Tibial nerve (tissue), 4 donors: ENCODE measurements at regions not wholly inside any gene's neighbourhood (a gene's known extent, or its start where the extent isn't known, plus 50 kb on each side); places are given as distances from the start of the nearest gene placed in this dataset.

Experiments used
- DNase-seq, 2 donors: peaks; one replicate each; pipeline ENCODE4 v3.0.0-alpha.2; 2019; ENCODE audit warnings: low spot score in 2 of 2
- H3K27ac ChIP-seq, 4 donors: fragments of 200-600 bp; sonication (generic) in 3 of 4; one replicate each; pipeline ENCODE4 v1.5.1; 2017 to 2019; ENCODE audit warnings: mild to moderate bottlenecking in 1 of 4
- H3K27me3 ChIP-seq, 2 donors: fragments of 200-600 bp; sonication (generic) in 1 of 2; one replicate each; pipeline versions ENCODE4 v1.5.1 to v1.6.0; 2017 to 2019
- H3K36me3 ChIP-seq, 3 donors: fragments of 200-600 bp; sonication (generic); one replicate each; pipeline ENCODE4 v1.5.1; 2018 to 2019
- H3K4me1 ChIP-seq, 4 donors: fragments of 200-600 bp; sonication (generic) in 3 of 4; one replicate each; pipeline ENCODE4 v1.5.1; 2017 to 2019
- H3K4me3 ChIP-seq, 4 donors: fragments of 200-600 bp; sonication (generic) in 3 of 4; one replicate each; pipeline ENCODE4 v1.5.1; 2017 to 2019; ENCODE audit warnings: mild to moderate bottlenecking in 1 of 4, moderate library complexity in 1 of 4
- H3K9me3 ChIP-seq, 4 donors: fragments of 200-600 bp; sonication (generic) in 3 of 4; one replicate each; pipeline ENCODE4 v1.5.1; 2017 to 2019
- EP300 ChIP-seq, 2 donors: sonication (generic); formaldehyde crosslinking; IDR thresholded peaks; one replicate each; pipeline ENCODE4 v1.6.1; 2017; ENCODE audit warnings: antibody characterized with exemption in 2 of 2, mild to moderate bottlenecking in 1 of 2
- POLR2A ChIP-seq, 2 donors: fragments of 450-650 bp; IDR thresholded peaks; one replicate each; pipeline ENCODE4 v1.6.1; 2017; ENCODE audit warnings: antibody characterized with exemption in 2 of 2, mild to moderate bottlenecking in 2 of 2, moderate library complexity in 2 of 2
- WGBS, 2 donors: methylation state at CpG; one replicate each; pipeline ENCODE4 v1.1.5; 2018; 5-methylcytosine and 5-hydroxymethylcytosine counted together
- TF ChIP-seq, protein P1 (sequence below), 5 experiments: fragments of 200-600 bp in 3 of 5; fragments of 450-650 bp in 2 of 5; sonication (generic) in 3 of 5; IDR thresholded peaks; one replicate each; pipeline ENCODE4 v1.5.1; 2016 to 2019; ENCODE audit warnings: antibody characterized with exemption in 5 of 5, mild to moderate bottlenecking in 3 of 5, moderate library complexity in 2 of 5

DNA sequence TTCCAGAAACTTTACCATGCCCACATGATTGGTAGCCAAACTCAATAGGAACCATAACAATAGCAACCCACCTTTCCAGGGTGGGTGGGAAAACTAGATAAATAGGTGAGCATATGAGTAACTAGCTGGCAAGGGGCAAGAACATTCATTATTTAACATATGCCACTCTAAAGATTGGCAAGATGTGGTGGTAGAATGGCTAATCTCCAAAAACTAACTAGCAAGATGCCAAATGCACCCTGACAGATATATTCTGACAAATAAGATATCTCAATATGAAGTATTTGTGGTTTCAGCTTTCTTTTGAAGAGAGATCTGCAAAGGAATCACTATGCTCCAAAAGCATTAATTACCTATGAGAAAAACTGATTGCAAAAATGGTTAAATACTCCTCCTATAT is 895.6 kb downstream of the TLE1 start:
- peaks cover 0 to 29% (median 12%) of the 10 kb centered on the region in 4 donors for H3K4me1 ChIP-seq
- TF ChIP-seq POLR2A (IDR thresholded peaks at IDR 0.05), result no peak
- TF ChIP-seq, protein P1, sequence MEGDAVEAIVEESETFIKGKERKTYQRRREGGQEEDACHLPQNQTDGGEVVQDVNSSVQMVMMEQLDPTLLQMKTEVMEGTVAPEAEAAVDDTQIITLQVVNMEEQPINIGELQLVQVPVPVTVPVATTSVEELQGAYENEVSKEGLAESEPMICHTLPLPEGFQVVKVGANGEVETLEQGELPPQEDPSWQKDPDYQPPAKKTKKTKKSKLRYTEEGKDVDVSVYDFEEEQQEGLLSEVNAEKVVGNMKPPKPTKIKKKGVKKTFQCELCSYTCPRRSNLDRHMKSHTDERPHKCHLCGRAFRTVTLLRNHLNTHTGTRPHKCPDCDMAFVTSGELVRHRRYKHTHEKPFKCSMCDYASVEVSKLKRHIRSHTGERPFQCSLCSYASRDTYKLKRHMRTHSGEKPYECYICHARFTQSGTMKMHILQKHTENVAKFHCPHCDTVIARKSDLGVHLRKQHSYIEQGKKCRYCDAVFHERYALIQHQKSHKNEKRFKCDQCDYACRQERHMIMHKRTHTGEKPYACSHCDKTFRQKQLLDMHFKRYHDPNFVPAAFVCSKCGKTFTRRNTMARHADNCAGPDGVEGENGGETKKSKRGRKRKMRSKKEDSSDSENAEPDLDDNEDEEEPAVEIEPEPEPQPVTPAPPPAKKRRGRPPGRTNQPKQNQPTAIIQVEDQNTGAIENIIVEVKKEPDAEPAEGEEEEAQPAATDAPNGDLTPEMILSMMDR (IDR thresholded peaks at IDR 0.05), result no peak
- no peak for TF ChIP-seq EP300 (IDR thresholded peaks at IDR 0.05)
- H3K27ac ChIP-seq, result no peak overlapping the region
- no peaks in the 10 kb centered on the region for H3K9me3 ChIP-seq
- DNase-seq, result no peak
- H3K4me3 ChIP-seq, result no peak overlapping the region
- no peaks in the 10 kb centered on the region for H3K27me3 ChIP-seq
- H3K36me3 ChIP-seq, result no peaks in the 10 kb centered on the region

DNA sequence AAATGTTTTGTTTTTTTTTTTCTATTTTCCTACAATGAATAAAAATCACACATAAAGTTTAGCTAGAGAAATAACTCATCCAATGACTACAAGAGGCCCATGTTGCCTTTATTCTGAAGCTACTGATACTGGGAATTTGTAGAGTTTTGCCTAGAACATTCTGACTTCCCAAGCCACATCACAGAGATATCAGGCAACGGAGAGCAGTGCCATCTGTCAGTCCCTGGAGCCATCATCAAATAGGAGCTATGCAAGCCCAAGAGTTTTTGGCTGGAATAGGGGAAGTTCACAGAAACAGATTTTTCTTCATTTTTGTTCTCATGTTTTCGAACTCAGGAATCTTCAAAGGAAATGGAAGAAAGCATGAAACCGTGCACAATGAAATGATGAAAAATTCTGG is 896.6 kb downstream of the TLE1 start:
- 65 to 76% methylated on average over 3 of the region's 3 CpGs for WGBS, 2 donors
- TF ChIP-seq, protein P1 (IDR thresholded peaks at IDR 0.05), result no peak
- no peak for TF ChIP-seq EP300 (IDR thresholded peaks at IDR 0.05)
- no peak for TF ChIP-seq POLR2A (IDR thresholded peaks at IDR 0.05)
- Histone ChIP-seq H3K27ac (no peak overlapping the region), H3K27me3 (no peaks in the 10 kb centered on the region), H3K9me3 (no peaks in the 10 kb centered on the region), H3K36me3 (no peaks in the 10 kb centered on the region), H3K4me3 (no peak overlapping the region), H3K4me1 (peaks cover 0 to 21% (median 11%) of the 10 kb centered on the region in 4 donors)
- no peak for DNase-seq

DNA sequence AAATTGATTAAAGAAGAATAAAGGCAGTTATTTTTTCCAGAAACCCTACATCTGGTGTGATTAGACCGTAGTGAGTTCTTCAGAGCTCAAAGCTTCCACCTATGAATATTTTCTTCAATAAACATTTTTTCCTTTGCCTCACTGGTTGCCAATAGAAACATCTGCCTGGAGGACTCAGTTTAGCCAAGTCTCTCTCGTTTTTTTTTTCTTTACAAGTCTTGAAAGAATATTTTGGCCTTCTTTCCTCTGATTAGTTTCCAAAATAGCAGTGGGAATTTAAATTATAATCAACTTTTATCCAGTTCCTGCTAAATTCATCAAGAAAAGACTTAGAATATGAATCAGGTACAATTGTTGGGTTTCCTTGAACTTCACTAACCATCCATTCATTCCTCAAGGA is 897.5 kb downstream of the TLE1 start:
- no peak for DNase-seq
- Histone ChIP-seq H3K27me3 (no peaks in the 10 kb centered on the region), H3K9me3 (no peaks in the 10 kb centered on the region), H3K36me3 (no peaks in the 10 kb centered on the region), H3K4me3 (no peak overlapping the region), H3K4me1 (peaks cover 0 to 12% (median 4%) of the 10 kb centered on the region in 4 donors), H3K27ac (no peak overlapping the region)
- WGBS, 2 donors, result 47 to 48% methylated on average over 2 of the region's 2 CpGs
- TF ChIP-seq POLR2A (IDR thresholded peaks at IDR 0.05) (no peak), EP300 (IDR thresholded peaks at IDR 0.05) (no peak)
- TF ChIP-seq, protein P1 (IDR thresholded peaks at IDR 0.05), result no peak

DNA sequence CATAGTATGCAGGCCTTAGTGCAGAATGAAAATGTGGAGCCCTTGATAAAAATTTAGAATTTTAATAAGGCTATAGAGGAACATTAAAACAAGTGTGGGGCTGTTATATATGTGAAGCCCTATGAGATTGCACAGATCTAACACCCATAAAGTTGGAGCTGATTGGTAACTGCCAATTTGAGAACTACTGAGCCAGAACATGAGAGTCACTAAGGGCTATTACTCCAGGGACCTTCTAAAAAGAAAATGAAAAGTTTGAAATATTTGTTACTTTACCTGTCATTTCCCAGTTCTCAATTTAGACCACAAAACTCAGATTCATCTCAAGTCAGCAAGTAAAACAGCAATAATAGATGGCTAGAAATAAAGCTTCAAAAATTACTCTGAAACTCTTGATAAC is 898.6 kb downstream of the TLE1 start:
- DNase-seq, result no peak
- Histone ChIP-seq H3K4me3 (no peak overlapping the region), H3K27ac (no peak overlapping the region), H3K9me3 (no peaks in the 10 kb centered on the region), H3K27me3 (no peaks in the 10 kb centered on the region), H3K4me1 (peaks cover 0 to 5% (median 0%) of the 10 kb centered on the region in 4 donors), H3K36me3 (no peaks in the 10 kb centered on the region)
- TF ChIP-seq POLR2A (IDR thresholded peaks at IDR 0.05), result no peak
- TF ChIP-seq EP300 (IDR thresholded peaks at IDR 0.05), result no peak
- TF ChIP-seq, protein P1 (IDR thresholded peaks at IDR 0.05), result no peak

DNA sequence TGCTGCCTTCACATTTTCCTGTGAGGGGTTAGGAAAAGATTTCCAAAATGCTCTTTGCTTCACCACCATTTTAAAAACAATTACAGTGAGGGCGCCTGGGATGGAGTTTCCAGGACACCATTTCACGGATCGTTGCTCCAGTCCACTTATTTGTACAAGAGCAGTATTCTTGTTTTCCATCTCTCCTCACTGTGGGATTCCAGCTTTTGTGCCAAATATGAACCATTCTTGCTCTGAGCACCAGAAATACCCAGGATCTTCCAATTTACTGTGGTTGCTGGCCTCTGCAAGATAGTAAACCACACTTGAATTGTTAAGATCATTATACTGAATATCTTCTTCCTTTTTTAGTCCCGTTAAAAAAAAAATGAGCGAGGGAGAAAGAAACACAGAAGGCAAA is 899.5 kb downstream of the TLE1 start:
- peaks cover 0 to 5% (median 0%) of the 10 kb centered on the region in 4 donors for H3K4me1 ChIP-seq
- no peak overlapping the region for H3K4me3 ChIP-seq
- DNase-seq, result no peak
- no peaks in the 10 kb centered on the region for H3K27me3 ChIP-seq
- WGBS, 2 donors, result 75 to 79% methylated on average over 5 of the region's 5 CpGs
- H3K9me3 ChIP-seq, result no peaks in the 10 kb centered on the region
- no peak for TF ChIP-seq POLR2A (IDR thresholded peaks at IDR 0.05)
- TF ChIP-seq EP300 (IDR thresholded peaks at IDR 0.05), result no peak
- TF ChIP-seq, protein P1 (IDR thresholded peaks at IDR 0.05), result no peak
- no peaks in the 10 kb centered on the region for H3K36me3 ChIP-seq
- no peak overlapping the region for H3K27ac ChIP-seq
